Endometrial microvascular endothelial cells (primary cell): ENCODE measurements at regions not wholly inside any gene's neighbourhood (a gene's known extent, or its start where the extent isn't known, plus 50 kb on each side); places are given as distances from the start of the nearest gene placed in this dataset.

Experiments
- in situ Hi-C: cut with HindIII; loops from 2 replicates; pipeline ENCODE4 v1.10.0; 2017; ENCODE audit warnings: low sequenced_read_pairs, low pct_unique_long_range_greater_than_20kb; ENCODE audit errors: inconsistent ontology term

- in situ Hi-C loops = no loop called here
Measured at GRCh38 chr14:26888592-26888991, 290.8 kb upstream of the NOVA1 start.

- in situ Hi-C loops = no loop called here
Measured at GRCh38 chr14:26896447-26896846, 298.6 kb upstream of the NOVA1 start.

GRCh38 chr14:26897196-26897595 lies 299.4 kb upstream of the NOVA1 start:
- in situ Hi-C loops = no loop called here

- in situ Hi-C loops = no loop called here
Measured at GRCh38 chr14:26905229-26905628, 307.4 kb upstream of the NOVA1 start.

GRCh38 chr14:26913786-26914185 lies 316.0 kb upstream of the NOVA1 start:
- in situ Hi-C loops = no loop called here

GRCh38 chr14:26917086-26917485 lies 319.3 kb upstream of the NOVA1 start:
- in situ Hi-C loops = no loop called here

- in situ Hi-C loops = no loop called here
Measured at GRCh38 chr14:26925876-26926584, 328.2 kb upstream of the NOVA1 start.

GRCh38 chr14:26926585-26926984 lies 328.8 kb upstream of the NOVA1 start:
- in situ Hi-C loops = no loop called here

GRCh38 chr14:26928019-26928418 lies 330.2 kb upstream of the NOVA1 start:
- in situ Hi-C loops = no loop called here

- in situ Hi-C loops = no loop called here
Measured at GRCh38 chr14:26929361-26929760, 331.5 kb upstream of the NOVA1 start.

GRCh38 chr14:26930576-26930975 lies 332.7 kb upstream of the NOVA1 start:
- in situ Hi-C loops = no loop called here

- in situ Hi-C loops = no loop called here
Measured at GRCh38 chr14:26932606-26933005, 334.8 kb upstream of the NOVA1 start.

GRCh38 chr14:26933431-26933830 lies 335.6 kb upstream of the NOVA1 start:
- in situ Hi-C loops = no loop called here

GRCh38 chr14:26934151-26934550 lies 336.3 kb upstream of the NOVA1 start:
- in situ Hi-C loops = no loop called here

GRCh38 chr14:26935733-26936132 lies 337.9 kb upstream of the NOVA1 start:
- in situ Hi-C loops = no loop called here

- in situ Hi-C loops = no loop called here
Measured at GRCh38 chr14:26938054-26938453, 340.2 kb upstream of the NOVA1 start.

GRCh38 chr14:26939755-26940154 lies 341.9 kb upstream of the NOVA1 start:
- in situ Hi-C loops = no loop called here

GRCh38 chr14:26941521-26941920 lies 343.7 kb upstream of the NOVA1 start:
- in situ Hi-C loops = no loop called here

GRCh38 chr14:26947265-26947664 lies 349.4 kb upstream of the NOVA1 start:
- in situ Hi-C loops = no loop called here

- in situ Hi-C loops = no loop called here
Measured at GRCh38 chr14:26959437-26959836, 361.6 kb upstream of the NOVA1 start.

- in situ Hi-C loops = no loop called here
Measured at GRCh38 chr14:26959972-26960660, 362.3 kb upstream of the NOVA1 start.
